ENCODE measurements at regions not wholly inside any gene's neighbourhood (a gene's known extent, or its start where the extent isn't known, plus 50 kb on each side); places are given as distances from the start of the nearest gene placed in this dataset.

- no peak for TF ChIP-seq POLR2AphosphoS5 (IDR thresholded peaks at IDR 0.05)
- no peak for TF ChIP-seq POLR2A (IDR thresholded peaks at IDR 0.05)
- TF ChIP-seq, protein P1, sequence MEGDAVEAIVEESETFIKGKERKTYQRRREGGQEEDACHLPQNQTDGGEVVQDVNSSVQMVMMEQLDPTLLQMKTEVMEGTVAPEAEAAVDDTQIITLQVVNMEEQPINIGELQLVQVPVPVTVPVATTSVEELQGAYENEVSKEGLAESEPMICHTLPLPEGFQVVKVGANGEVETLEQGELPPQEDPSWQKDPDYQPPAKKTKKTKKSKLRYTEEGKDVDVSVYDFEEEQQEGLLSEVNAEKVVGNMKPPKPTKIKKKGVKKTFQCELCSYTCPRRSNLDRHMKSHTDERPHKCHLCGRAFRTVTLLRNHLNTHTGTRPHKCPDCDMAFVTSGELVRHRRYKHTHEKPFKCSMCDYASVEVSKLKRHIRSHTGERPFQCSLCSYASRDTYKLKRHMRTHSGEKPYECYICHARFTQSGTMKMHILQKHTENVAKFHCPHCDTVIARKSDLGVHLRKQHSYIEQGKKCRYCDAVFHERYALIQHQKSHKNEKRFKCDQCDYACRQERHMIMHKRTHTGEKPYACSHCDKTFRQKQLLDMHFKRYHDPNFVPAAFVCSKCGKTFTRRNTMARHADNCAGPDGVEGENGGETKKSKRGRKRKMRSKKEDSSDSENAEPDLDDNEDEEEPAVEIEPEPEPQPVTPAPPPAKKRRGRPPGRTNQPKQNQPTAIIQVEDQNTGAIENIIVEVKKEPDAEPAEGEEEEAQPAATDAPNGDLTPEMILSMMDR (IDR thresholded peaks at IDR 0.05): no peak
- TF ChIP-seq EP300 (IDR thresholded peaks at IDR 0.05): no peak
Measured at GRCh38 chr18:54080858-54081257, 143.6 kb downstream of the MBD2 start.
